A549 (cell line): ENCODE measurements at regions not wholly inside any gene's neighbourhood (a gene's known extent, or its start where the extent isn't known, plus 50 kb on each side); places are given as distances from the start of the nearest gene placed in this dataset.

Experiments used
- ATAC-seq, 2 experiments: fragments of 200-7000 bp in 1 of 2; fragments of >200 bp in 1 of 2; cut with Nextera tagmentation in 1 of 2; cut with Tn5 transposase in 1 of 2; 3 replicates each; pipeline versions ENCODE4 v1.8.0 to v1.9.1; 2018 to 2020; ENCODE audit warnings: mild to moderate bottlenecking in 1 of 2, moderate library complexity in 1 of 2
- CTCF ChIA-PET: fragments of 300-600 bp; sonication (Branson Sonifier 250); formaldehyde crosslinking; extraction: SDS; loops from one replicate; lab custom pipeline; 2021; ENCODE audit warnings: antibody characterized with exemption, inconsistent platforms; lab: Yijun Ruan, JAX
- POLR2A ChIA-PET: fragments of 350-600 bp; formaldehyde crosslinking; extraction: SDS; loops from one replicate; lab custom pipeline; 2021; ENCODE audit warnings: antibody characterized with exemption, inconsistent platforms; lab: Yijun Ruan, JAX
- DNase-seq, 2 experiments: peaks; one replicate each; pipeline versions ENCODE4 v3.0.0 to v3.0.0-alpha.2; 2011 to 2016; ENCODE audit warnings: low read depth in 1 of 2, low spot score in 1 of 2
- FAIRE-seq: peaks from 2 replicates; lab custom pipeline; 2011; peaks lifted over from hg19 to GRCh38; lab: Jason Lieb, UNC
- H3K27ac ChIP-seq, 2 experiments: fragments of >200 bp; sonication (Bioruptor Twin); formaldehyde crosslinking; 3 replicates each; pipeline ENCODE4 v1.5.1; 2016 to 2017
- H3K4me1 ChIP-seq: fragments of >200 bp; sonication (Bioruptor Twin); formaldehyde crosslinking; 3 replicates; pipeline ENCODE4 v1.6.1; 2016
- H3K4me2 ChIP-seq: fragments of >200 bp; sonication (Bioruptor Twin); formaldehyde crosslinking; 3 replicates; pipeline ENCODE4 v1.6.1; 2016
- H3K4me3 ChIP-seq: fragments of >200 bp; sonication (Bioruptor Twin); formaldehyde crosslinking; 3 replicates; pipeline ENCODE4 v1.5.1; 2016
- H3K9me3 ChIP-seq: fragments of >200 bp; sonication (Bioruptor Twin); formaldehyde crosslinking; 3 replicates; pipeline ENCODE4 v1.6.1; 2016
- BHLHE40 ChIP-seq: IDR thresholded peaks from 2 replicates; pipeline ENCODE4 v1.6.1; 2012; ENCODE audit warnings: low read depth, low read length, inconsistent platforms
- CBX8 ChIP-seq: fragments of 200-600 bp; sonication (generic); IDR thresholded peaks from 2 replicates; pipeline ENCODE4 v1.6.1; 2016
- FOSB ChIP-seq: fragments of 250-450 bp; sonication (Bioruptor Pico); IDR thresholded peaks from 2 replicates; pipeline ENCODE4 v1.5.0; 2020; ENCODE audit warnings: mild to moderate bottlenecking, moderate library complexity
- FOXS1 ChIP-seq: fragments of 250-450 bp; sonication (Bioruptor Pico); IDR thresholded peaks from 2 replicates; pipeline ENCODE4 v1.5.0; 2020; ENCODE audit warnings: mild to moderate bottlenecking, moderate library complexity
- HOXB13 ChIP-seq: fragments of 250-450 bp; sonication (Bioruptor Pico); IDR thresholded peaks from 2 replicates; pipeline ENCODE4 v1.5.0; 2020; ENCODE audit warnings: low read depth, mild to moderate bottlenecking, moderate library complexity
- JUNB ChIP-seq: fragments of >200 bp; sonication (Bioruptor Twin); formaldehyde crosslinking; IDR thresholded peaks from 2 replicates; pipeline ENCODE4 v1.6.1; 2016
- KDM1A ChIP-seq: fragments of 200-600 bp; sonication (generic); IDR thresholded peaks from 2 replicates; pipeline ENCODE4 v1.6.1; 2016; ENCODE audit warnings: low read depth, mild to moderate bottlenecking
- KDM5A ChIP-seq: fragments of 200-600 bp; sonication (generic); IDR thresholded peaks from 2 replicates; pipeline ENCODE4 v1.6.1; 2016; ENCODE audit warnings: antibody characterized with exemption, mild to moderate bottlenecking
- MAFK ChIP-seq: fragments of 450-650 bp; IDR thresholded peaks from 2 replicates; pipeline ENCODE4 v1.6.1; 2014; ENCODE audit not compliant: partially characterized antibody
- MAZ ChIP-seq: fragments of 150-350 bp; IDR thresholded peaks from 2 replicates; pipeline ENCODE4 v1.6.1; 2014; ENCODE audit warnings: antibody characterized with exemption, low read depth, low read length, borderline replicate concordance
- MYC ChIP-seq: IDR thresholded peaks from 2 replicates; pipeline ENCODE4 v1.6.1; 2012; ENCODE audit warnings: mild to moderate bottlenecking, inconsistent platforms, low read length, improper control_type of control experiment, borderline replicate concordance
- NR3C1 ChIP-seq: fragments of >200 bp; sonication (Bioruptor Twin); formaldehyde crosslinking; IDR thresholded peaks from 3 replicates; pipeline ENCODE4 v1.6.1; 2017
- RFX5 ChIP-seq: fragments of 450-650 bp; IDR thresholded peaks from 2 replicates; pipeline ENCODE4 v1.7.1; 2014; ENCODE audit warnings: antibody characterized with exemption, mild to moderate bottlenecking, moderate library complexity
- RNF2 ChIP-seq: fragments of 200-600 bp; sonication (generic); IDR thresholded peaks from 2 replicates; pipeline ENCODE4 v1.6.1; 2016; ENCODE audit warnings: low read depth, mild to moderate bottlenecking, antibody characterized with exemption, moderate library complexity, borderline replicate concordance
- SMC3 ChIP-seq: fragments of >200 bp; sonication (Bioruptor Twin); formaldehyde crosslinking; IDR thresholded peaks from 3 replicates; pipeline ENCODE4 v1.6.1; 2018; ENCODE audit warnings: inconsistent platforms
- TFCP2L1 ChIP-seq: fragments of 250-450 bp; sonication (Bioruptor Pico); IDR thresholded peaks from 2 replicates; pipeline ENCODE4 v1.5.0; 2021; ENCODE audit warnings: mild to moderate bottlenecking
- TP53 ChIP-seq: fragments of 250-450 bp; sonication (Bioruptor Pico); IDR thresholded peaks from 2 replicates; pipeline ENCODE4 v1.5.0; 2021; ENCODE audit warnings: mild to moderate bottlenecking, moderate library complexity
- ZFP36 ChIP-seq: fragments of 450-650 bp; IDR thresholded peaks from 2 replicates; pipeline ENCODE4 v1.6.1; 2014; ENCODE audit warnings: borderline replicate concordance; ENCODE audit not compliant: partially characterized antibody
- WGBS: methylation state at CpG from one replicate; pipeline ENCODE4 v1.1.6; 2017; ENCODE audit errors: missing lambda C conversion rate; 5-methylcytosine and 5-hydroxymethylcytosine counted together
- TF ChIP-seq, protein P1 (sequence below): IDR thresholded peaks from 2 replicates; pipeline ENCODE4 v1.6.1; 2012; ENCODE audit warnings: low read depth, borderline replicate concordance
- TF ChIP-seq, protein P2 (sequence below): IDR thresholded peaks from 2 replicates; pipeline ENCODE4 v1.6.1; 2012
- TF ChIP-seq, protein P3 (sequence below): IDR thresholded peaks from 2 replicates; pipeline ENCODE4 v1.6.1; 2012
- TF ChIP-seq, protein P4 (sequence below): fragments of 200-600 bp; sonication (generic); IDR thresholded peaks from 2 replicates; pipeline ENCODE4 v1.6.1; 2016; ENCODE audit warnings: antibody characterized with exemption, mild to moderate bottlenecking, moderate library complexity

DNA sequence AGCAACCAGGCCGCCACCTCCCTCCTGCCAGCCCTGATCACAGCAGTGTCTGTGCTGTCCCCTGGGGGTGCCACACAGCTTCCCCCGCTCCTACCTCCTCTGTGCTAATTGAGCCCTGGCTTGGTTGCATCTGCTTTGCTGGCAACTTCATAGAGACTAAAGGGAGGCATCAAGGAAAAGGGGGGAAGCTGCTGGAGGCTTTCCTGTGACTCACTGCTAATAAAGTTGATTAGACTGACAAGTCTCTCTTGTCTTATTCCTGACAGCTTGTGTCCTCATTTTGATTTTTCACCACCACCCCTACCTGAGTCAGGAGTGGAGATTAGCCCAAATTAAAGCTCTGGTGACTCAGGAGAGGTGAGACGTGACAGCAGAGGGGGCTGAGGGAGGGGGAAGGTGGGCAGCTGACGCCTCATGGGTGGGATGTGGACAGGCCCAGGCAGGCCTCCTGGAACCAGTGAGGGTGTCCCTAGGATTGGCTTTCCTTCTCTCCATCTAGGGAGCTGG is 310.0 kb downstream of the CBLN1 start:
- H3K4me1 ChIP-seq, result no peaks in the 10 kb centered on the region
- CTCF ChIA-PET, result interaction anchor here (1.3 to 1.8 kb wide), 3 partner anchors 9 to 23 kb away, joined by 3 to 5 read pairs (median 3); no protein-coding TSS in a partner anchor
- DNase-seq (no peak), ATAC-seq (no peak), FAIRE-seq (no peak)
- TF ChIP-seq NR3C1, result no peak
- TF ChIP-seq RFX5, result no peak
- TF ChIP-seq FOSB (CRISPR knock-in tag), result no peak
- TF ChIP-seq TFCP2L1 (CRISPR knock-in tag), result no peak
- TF ChIP-seq, protein P1, sequence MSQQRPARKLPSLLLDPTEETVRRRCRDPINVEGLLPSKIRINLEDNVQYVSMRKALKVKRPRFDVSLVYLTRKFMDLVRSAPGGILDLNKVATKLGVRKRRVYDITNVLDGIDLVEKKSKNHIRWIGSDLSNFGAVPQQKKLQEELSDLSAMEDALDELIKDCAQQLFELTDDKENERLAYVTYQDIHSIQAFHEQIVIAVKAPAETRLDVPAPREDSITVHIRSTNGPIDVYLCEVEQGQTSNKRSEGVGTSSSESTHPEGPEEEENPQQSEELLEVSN, result no peak
- TF ChIP-seq MAZ, result no peak
- H3K4me3 ChIP-seq, result no peak overlapping the region
- no peaks in the 10 kb centered on the region for H3K9me3 ChIP-seq
- WGBS, result 48% methylated on average over 4 of the region's 4 CpGs
- no peak overlapping the region for H3K27ac ChIP-seq
- no peak overlapping the region for H3K4me2 ChIP-seq
- POLR2A ChIA-PET, result no interaction called here

DNA sequence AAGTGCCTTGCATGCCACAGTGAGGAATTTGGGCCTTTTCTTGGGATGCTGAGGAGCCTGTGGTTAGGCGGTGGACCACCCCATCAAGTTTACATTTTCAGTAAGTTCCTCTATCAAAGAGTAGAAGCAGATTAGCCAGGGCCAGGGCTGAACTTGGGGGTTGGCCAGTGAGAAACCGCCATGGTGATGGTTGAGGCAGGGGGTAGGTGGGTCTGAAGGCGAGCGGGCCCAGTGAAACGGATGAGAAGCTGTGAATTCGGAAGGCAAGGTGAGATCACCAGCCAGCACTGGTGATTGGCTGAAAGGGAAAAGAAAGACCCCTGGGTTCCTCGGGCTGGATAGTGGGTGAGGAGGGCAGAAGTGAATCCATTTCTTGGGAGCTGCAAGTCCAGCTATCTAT is 311.4 kb downstream of the CBLN1 start:
- FAIRE-seq, result no peak
- CTCF ChIA-PET, result interaction anchor here (1.8 kb wide), 1 partner anchor 14 kb away, joined by 5 read pairs; no protein-coding TSS in a partner anchor

More for the DNA sequence above, 311.4 kb downstream of the CBLN1 start:
- Histone ChIP-seq H3K4me1 (peaks cover 5% of the 10 kb centered on the region; the same call in 1 of the 3 replicates), H3K9me3 (no peaks in the 10 kb centered on the region)
- TF ChIP-seq, protein P2, sequence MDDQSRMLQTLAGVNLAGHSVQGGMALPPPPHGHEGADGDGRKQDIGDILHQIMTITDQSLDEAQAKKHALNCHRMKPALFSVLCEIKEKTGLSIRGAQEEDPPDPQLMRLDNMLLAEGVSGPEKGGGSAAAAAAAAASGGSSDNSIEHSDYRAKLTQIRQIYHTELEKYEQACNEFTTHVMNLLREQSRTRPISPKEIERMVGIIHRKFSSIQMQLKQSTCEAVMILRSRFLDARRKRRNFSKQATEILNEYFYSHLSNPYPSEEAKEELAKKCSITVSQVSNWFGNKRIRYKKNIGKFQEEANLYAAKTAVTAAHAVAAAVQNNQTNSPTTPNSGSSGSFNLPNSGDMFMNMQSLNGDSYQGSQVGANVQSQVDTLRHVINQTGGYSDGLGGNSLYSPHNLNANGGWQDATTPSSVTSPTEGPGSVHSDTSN, result no peak
- TF ChIP-seq JUNB, result no peak
- no peak for TF ChIP-seq SMC3
- TF ChIP-seq CBX8, result no peak
- TF ChIP-seq RNF2, result no peak
- TF ChIP-seq, protein P3, sequence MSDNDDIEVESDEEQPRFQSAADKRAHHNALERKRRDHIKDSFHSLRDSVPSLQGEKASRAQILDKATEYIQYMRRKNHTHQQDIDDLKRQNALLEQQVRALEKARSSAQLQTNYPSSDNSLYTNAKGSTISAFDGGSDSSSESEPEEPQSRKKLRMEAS, result no peak
- TF ChIP-seq MYC, result no peak
- TF ChIP-seq, protein P4, sequence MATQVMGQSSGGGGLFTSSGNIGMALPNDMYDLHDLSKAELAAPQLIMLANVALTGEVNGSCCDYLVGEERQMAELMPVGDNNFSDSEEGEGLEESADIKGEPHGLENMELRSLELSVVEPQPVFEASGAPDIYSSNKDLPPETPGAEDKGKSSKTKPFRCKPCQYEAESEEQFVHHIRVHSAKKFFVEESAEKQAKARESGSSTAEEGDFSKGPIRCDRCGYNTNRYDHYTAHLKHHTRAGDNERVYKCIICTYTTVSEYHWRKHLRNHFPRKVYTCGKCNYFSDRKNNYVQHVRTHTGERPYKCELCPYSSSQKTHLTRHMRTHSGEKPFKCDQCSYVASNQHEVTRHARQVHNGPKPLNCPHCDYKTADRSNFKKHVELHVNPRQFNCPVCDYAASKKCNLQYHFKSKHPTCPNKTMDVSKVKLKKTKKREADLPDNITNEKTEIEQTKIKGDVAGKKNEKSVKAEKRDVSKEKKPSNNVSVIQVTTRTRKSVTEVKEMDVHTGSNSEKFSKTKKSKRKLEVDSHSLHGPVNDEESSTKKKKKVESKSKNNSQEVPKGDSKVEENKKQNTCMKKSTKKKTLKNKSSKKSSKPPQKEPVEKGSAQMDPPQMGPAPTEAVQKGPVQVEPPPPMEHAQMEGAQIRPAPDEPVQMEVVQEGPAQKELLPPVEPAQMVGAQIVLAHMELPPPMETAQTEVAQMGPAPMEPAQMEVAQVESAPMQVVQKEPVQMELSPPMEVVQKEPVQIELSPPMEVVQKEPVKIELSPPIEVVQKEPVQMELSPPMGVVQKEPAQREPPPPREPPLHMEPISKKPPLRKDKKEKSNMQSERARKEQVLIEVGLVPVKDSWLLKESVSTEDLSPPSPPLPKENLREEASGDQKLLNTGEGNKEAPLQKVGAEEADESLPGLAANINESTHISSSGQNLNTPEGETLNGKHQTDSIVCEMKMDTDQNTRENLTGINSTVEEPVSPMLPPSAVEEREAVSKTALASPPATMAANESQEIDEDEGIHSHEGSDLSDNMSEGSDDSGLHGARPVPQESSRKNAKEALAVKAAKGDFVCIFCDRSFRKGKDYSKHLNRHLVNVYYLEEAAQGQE, result no peak
- no peak for TF ChIP-seq TP53
- TF ChIP-seq, protein P1, result no peak
- no peak for TF ChIP-seq HOXB13 (CRISPR knock-in tag)
- no peak for TF ChIP-seq ZFP36
- TF ChIP-seq KDM5A, result no peak
- TF ChIP-seq BHLHE40, result no peak
- no peak for TF ChIP-seq FOXS1 (CRISPR knock-in tag)
- no peak for TF ChIP-seq MAFK
- no peak for TF ChIP-seq KDM1A
- TF ChIP-seq TFCP2L1 (CRISPR knock-in tag), result no peak
- TF ChIP-seq, all 56 proteins: peak for 0
- Histone ChIP-seq H3K4me2 (no peak overlapping the region), H3K4me3 (no peak overlapping the region), H3K27ac (no peak overlapping the region)
- WGBS, result 54% methylated on average over 7 of the region's 7 CpGs
- POLR2A ChIA-PET, result no interaction called here
- ATAC-seq (no peak), DNase-seq (no peak)
